ENCODE measurements at regions not wholly inside any gene's neighbourhood (a gene's known extent, or its start where the extent isn't known, plus 50 kb on each side); places are given as distances from the start of the nearest gene placed in this dataset.
"Not testable (repeated sequence)": the region's sequence is repeated elsewhere in the genome, so short reads cannot be mapped to it uniquely, and the experiment has no call there.

DNA sequence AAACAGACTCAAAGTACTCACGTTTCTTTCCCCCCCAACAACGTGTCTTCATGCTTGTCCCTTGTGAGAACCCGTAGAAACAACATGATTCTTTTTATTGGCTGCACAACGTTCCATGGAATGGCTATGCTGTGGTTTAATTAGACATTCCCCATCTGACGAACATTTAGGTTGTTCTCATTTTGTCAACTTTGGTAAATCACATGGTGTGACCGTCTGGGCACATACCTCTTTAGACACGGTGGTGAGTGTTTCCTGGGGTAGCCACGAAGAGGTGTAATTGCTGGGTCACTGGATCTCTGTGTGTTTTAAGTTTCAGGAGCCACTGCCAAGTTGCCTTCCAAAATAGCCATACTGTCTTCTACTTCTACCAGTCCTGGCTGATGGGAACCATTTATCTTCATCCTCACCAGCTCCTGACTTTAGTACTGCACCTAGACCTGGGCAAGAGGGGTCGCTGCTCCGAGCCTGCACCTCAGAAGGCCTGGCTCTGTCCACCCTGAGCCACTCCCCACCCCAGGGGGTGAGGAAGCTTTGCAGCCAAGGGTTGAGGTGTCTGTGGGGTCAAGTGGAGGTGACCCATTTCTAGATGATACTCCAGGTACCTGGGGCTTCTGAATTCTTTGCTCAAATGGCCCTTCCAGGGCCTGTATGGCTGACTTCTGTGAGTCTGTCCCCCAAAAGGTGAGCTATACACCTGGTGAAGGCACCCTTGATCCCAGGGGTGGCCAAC lies 84.7 kb downstream of the IRX5 start:
- intact Hi-C loops (cut with micrococcal nuclease) = no loop called here

DNA sequence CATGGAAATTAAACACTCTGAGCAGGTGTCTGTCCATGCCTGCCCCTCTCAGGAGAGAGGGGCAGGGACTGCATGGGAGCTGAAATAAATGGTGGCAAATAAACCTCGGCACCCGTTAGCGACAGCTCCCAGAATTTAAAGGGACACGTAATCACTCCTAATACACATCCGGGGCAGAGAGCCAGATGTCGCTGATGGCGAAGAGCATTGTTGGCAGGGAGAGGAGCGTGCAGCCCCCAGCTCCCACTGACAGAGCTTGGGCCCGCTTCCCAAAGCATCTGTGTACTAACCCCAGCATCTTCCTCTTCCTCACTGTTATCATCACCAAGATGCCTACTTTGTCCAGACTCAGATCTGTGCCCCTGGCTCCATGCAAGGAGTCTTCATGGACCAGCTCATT lies 85.8 kb downstream of the IRX5 start:
- intact Hi-C loops (cut with micrococcal nuclease) = no loop called here

DNA sequence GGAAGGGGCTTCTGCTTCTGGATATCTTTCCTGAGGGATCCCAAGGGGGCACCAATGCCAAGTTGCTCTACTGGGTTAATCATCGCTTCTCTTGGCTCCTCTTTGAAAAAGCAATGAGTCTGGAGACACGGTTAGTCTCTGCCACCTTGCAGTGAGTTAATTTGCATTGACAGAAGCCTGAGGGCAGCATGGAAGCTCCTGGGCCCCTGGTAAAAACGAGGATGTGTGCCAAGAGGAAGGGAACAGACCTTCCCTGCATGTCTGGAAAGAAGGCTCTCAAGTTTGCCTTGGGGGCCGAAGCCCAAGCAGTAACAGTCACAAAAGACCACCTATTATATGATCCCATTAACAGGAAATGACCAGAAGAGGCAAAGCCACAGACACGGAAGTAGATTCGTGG lies 86.7 kb downstream of the IRX5 start:
- intact Hi-C loops (cut with micrococcal nuclease) = no loop called here

DNA sequence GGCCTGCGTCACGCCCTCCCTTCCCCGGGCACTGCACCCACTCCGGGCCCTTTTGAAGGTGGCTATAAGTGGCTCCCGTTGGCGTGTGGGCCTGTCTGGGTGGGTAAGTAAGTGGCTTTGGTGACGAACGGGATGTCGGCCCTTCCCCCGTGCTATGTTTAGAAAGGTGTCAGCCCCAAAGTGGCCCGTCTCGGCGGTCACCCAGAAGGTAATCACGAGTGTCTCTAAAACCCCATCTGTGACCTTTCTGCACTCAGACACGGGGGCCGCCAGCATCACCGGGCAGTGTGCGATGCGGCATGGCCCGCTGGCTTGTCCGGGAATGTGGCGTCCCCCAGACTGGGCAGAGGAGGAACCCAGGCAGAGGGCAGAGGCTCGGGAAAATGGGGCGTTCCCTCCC lies 88.2 kb downstream of the IRX5 start:
- intact Hi-C loops (cut with micrococcal nuclease) = no loop called here

DNA sequence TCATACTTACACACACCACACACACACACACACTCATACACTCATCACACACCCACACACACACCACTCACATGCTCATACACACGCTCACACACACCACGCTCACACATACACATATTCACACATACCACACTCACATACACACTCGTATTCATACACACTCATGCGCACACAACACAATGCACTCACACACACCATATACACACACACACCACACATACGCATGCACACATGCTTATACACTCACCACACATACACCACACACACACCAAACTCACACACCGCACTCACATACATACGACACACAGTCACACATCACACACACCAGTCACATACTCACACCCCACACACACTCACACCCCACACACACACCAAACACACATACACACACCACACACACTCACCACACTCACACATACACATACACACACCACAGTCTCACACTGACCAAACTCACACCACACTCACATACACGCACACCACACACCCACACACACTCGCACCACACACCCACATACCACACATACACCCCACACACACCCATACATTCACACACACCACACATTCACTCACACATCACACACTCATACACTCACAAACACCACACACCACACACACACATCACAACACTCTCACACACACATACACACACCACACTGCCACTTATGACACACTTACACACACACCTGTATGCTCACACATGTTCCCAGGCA lies 88.9 kb downstream of the IRX5 start:
- intact Hi-C loops (cut with micrococcal nuclease) = no loop called here

DNA sequence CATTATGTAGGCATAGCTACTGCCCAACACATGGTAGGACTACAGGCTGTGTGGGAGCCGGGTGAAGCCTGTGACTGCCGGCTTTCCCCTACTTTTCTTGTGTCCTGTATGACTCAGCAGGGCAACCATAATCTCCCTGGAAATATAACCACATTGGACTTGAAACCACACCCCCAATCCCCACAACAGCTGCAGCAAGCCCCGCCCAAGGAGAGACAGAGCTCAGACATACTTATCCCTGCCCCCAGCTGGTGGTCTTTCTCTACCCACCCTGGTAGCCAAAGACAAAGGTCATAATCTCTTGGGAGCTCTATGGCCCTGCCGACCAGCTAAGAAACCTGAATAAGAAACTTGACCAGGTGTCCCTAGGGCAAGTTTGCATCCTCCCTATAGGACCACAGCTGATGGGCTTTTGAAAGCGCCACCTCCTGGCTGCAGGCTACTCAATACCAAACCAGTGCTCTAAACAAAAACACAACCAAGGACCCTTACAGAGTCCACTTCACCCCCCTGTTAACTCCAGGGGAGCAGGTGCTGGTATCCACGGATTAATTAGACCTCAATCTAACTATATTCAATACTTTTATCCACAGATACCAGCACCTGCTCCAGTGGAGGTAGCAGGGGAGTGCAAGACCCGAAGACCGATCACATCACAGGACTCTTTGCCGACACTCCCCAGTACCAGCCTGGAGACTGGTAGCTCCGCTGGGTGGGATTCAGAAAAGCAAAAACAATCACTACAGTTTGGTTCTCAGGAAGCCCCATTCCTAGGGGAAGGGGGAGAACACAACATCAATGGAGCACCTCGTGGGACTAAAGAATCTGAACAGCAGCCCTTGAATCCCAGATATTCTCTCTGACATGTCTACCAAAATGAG lies 91.2 kb downstream of the IRX5 start:
- intact Hi-C loops (cut with micrococcal nuclease) = no loop called here

DNA sequence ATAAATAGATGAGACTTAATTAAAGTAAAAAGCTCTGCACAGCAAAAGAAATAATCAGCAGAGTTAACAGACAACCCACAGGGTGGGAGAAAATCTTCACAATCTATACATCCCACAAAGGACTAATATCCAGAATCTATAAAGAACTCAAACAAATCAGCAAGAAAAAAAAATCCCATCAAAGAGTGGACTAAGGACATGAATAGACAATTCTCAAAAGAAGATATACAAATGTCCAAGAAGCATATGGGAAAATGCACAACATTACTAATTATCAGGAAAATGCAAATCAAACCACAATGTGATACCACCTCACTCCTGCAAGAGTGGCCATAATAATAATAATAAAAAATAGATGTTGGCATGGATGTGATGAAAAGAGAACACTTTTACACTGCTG lies 96.6 kb downstream of the IRX5 start:
- intact Hi-C loops (cut with micrococcal nuclease) = not testable (repeated sequence)

DNA sequence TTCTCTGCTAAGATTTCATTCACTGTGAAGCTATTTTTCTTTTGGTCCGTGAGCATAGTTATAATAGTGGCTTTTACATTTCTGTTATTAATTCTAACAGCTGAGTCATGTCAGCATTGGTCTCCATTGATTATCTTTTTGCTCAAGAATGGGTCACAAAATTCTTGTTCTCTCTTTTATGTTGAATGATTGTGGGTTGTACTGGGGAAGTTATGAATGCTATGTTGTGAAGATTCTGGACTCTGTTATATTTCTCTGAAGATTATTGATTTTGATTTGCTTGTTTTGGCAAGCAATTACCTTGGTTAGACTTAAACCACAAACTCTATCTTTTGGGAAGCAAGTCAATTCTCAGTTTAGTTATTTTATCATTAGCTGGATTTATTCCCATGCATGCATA lies 98.8 kb downstream of the IRX5 start:
- intact Hi-C loops (cut with micrococcal nuclease) = no loop called here

DNA sequence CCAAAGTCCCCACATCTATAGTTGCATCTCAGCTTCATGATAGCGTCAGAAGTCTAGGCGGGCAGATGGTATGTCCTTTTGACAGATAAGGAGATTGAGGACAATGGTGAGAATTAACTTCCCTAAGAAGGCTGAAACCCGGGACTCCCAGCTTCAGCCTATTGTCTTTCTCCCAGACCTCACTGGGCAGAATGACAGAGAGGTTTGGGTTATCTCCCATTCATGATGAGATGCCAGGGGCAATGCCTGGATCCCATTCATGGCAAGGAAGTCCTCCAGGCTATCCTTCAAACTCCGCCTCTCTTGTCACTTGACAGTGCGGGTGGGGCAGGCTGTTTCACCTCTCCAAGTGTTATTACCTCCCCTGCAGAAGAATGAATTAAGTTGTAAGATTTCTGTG lies 100.3 kb downstream of the IRX5 start:
- intact Hi-C loops (cut with micrococcal nuclease) = no loop called here

DNA sequence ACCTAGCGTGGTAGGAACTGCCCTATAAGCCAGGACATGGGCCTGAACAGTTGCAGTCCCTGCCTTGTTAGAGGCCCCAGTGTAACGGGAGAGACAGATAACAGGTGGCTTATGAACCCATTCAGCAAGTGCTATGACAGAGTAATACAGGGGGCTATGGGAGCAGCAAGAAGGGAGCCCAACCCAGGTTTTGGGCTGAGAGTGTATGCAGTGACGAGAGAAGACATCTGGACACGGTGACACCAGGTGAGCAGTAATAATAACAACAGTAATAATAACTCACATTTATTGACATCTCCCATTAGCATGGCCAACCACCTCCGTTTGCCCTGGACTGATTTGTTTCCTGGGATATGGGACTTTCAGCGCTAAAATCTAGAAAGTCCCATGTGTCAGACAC lies 100.8 kb downstream of the IRX5 start:
- intact Hi-C loops (cut with micrococcal nuclease) = no loop called here

DNA sequence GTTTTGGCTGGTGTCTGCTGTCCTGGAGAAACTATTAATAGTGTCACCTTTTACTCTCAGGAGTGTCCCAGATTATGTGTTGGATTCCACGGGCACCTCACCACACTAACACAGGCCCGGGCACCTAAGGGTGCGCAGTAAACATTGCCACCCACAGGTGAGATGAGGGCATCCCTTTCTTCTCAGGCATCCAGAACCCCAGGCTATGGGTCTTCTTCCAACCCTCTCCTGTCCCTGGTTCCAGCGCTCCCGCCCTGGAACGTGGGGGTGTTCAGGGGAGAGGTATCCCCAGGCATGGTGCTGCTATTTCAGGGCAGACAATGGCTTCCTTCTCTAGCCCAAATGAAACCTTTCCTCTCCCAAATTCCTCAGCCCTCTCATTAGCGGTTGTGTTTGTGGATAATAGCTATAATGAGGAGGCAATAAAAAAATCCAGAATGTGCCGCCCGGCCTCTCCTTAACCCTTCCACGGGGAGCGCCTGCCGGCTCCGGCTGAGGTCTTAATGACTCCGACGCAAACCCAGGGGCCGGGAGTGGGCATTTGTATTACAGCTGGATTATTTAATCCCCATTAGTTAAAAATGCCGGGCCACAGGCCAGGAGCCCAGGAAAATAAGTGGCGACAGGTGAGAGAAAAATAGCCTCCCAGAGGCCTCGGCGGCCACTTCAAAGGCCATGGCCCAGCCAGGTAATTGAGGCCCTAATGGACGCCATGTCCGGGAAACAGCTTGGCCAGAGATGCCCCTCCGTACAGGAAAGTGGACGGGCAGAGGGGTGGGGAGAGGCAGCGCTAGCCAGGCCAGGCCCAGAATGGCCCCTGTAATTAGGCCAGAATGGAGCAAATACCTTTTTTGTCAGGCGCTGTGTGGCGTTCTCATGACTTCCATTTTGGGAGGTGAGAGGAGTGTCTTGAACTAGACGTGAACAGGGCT lies 102.8 kb downstream of the IRX5 start:
- intact Hi-C loops (cut with micrococcal nuclease) = no loop called here

DNA sequence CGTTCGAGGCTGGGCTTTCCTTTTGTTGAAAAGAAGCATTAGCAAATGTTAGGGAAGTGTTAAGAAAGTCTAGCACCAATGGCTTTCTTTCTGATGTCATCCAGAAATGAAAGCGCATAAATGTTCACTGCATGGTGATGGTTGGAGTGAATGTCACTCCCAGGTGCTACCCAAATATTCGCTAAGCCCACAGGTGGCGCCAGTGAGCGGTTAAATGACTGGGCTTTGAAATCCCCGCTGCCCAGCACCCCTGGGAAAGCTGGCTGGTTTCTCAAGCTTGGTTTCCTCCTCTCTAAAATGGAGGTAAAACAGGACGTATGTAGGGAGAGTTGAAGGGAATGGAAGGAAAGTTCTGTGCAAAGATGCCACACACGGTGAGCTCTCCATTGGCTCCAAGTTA lies 104.4 kb downstream of the IRX5 start:
- intact Hi-C loops (cut with micrococcal nuclease) = no loop called here

DNA sequence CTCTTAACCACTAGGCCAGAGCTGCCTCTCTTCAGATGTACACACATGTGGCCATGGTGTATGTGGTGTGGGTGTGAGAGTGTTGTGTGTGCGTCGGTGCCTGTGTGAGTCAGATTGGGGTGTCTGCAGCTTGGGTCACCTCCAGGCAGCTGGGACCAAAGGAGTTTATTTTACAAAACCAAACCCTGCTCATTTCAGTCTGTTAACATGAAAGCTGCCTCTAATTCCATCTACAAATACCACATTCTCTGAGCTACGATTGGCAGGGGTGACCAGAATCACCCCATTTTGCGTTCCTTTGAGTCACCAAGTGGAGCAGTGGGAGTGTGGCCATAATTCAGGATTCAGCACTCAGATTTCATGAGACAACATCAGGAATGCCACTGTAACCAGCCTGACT lies 105.3 kb downstream of the IRX5 start:
- intact Hi-C loops (cut with micrococcal nuclease) = no loop called here

DNA sequence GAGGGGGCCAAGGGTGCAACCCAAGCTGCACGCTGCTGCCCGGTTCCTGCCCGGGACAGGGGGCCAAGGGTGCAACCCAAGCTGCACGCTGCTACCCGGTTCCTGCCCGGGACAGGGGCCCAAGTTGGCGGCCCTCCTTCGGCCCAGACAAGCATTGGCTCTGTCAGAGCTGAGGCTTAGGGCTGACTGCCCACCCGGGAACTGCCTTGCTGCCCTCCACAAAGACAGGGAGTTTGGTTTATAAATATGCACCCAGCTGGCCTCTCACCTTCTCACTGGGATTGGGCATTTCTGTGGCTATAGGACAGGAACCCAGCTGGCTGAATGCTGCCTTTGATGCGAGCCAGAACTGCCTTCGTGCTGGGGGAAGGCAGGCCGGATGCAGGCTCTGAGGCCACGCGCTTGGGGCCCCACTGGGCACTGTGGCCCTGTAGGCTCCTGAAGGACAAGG lies 105.7 kb downstream of the IRX5 start:
- intact Hi-C loops (cut with micrococcal nuclease) = no loop called here

DNA sequence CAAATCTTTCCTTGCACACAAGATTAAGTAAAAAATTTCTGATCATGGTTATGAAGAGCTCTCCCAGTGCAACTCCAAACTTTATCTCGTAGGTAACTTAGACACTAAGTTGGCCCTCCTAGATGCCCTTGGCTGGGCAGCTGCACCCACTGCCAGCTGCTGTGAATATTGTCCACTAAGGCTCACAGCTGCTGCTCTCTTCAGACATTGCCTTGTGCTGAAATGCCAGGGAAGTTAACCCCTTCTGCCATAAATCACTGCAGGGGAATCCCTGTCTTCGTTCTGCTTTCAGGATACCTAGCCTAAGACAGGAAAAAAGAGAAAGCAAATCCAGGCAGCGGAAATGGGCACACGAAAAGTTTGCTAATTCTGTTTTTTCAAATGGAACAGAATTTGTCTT lies 106.4 kb downstream of the IRX5 start:
- intact Hi-C loops (cut with micrococcal nuclease) = no loop called here

DNA sequence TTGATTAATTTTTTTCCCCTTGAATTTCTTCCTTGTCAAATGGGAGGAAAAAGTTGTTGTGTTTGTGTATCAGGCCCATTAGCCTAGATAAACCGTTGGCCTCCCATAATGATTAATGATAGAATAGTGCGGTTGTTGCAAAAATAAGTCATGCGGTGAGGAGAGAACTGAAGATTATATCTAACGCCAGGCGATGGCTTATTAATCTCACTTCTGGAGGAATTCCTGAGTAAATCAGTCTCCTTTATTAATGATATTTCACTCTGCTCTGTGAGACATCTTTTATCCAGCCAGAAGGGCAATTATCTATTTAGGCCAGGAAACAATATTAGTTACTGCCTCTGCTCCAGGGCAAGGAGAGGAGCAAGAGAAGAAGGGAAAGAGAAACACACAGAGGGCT lies 107.3 kb downstream of the IRX5 start:
- intact Hi-C loops (cut with micrococcal nuclease) = no loop called here

DNA sequence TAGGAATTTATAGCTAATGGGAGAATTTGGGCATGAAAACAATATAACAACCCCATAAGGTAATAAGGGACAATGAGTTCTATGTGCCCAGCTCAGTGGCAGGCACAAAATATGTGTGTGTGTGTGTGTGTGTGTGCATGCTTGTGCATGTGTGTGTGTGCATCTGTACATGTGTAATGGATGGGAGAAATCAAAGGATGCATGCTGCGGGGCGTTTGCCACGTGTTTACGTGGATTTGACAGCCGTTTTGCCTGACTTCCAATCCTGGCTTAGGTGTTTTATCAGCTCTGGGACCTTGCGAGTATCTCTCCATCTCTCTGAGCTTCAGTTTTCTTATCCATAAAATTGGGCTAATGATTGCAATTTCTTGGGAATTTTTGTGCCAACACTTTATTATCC lies 108.4 kb downstream of the IRX5 start:
- intact Hi-C loops (cut with micrococcal nuclease) = no loop called here

DNA sequence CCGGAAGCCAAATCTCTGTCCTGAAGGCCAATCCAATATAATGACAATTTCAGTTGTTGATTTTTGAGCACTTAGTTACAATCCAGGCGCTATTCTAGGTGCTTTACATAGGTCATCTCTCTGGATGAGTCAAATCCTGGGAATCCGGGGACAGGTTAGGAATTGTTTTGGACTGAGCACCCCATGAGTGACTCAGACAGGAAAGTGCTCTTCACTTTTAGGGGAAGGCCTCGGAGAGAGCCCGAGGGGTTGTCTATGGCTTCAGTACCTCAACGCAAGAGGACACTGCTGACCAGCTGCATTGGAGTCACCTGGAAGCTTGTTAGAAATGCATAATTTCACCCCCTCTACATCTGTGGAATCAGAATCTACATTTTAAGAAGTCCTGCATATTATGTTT lies 108.8 kb downstream of the IRX5 start:
- intact Hi-C loops (cut with micrococcal nuclease) = no loop called here

DNA sequence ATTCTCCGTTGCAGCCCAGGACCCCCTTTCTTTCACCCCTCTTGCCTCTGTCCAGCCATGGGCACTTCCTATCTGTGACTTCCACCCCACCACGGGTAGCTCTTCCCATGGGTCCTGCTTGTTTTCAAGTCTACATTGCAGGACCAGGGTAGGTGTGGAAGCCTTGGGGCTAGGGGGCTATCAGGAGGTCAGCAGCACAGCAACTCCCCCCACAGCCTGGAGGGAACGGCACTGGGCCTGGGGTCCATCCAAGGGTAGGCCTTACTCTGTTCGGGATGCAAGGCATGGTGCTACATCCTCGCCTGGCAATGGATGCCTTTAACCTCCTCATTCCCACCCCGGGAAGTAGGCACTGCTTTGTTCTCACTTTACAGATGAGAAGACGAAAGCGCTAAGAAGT lies 109.3 kb downstream of the IRX5 start:
- intact Hi-C loops (cut with micrococcal nuclease) = no loop called here

DNA sequence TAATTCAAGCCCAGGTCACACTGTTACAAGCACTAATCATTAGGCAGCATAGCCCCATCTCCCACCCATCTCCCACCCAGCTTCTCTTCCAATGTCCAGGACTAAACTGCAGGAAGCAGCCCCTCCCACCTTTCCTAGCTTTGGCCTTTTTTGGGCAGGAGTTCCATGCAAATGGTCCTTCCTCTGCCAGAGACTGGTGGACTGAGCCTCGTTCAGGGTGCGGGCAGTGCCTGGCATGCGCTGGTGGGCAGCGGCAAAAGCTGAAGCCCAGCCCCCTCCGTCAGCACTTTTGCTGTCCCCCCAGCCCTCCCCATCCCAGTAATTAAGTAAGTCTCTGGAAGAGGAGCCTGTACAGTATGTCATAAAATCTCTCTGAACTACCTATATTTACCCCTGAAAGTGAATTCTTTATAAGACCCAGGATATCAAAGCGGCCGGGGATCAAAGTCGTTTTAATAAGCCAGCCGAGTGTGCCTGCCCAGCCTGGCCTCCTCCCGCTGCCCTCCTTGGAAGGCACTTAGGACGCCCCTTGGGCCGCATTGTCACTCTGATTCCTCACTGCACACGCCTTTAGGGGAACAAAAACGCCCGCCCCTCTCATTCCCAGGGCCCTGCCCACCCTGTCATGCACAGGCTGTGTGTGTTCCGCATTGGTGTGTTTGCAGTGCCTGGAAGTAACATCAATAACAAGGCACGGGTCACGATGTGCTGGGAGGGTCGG lies 109.9 kb downstream of the IRX5 start:
- intact Hi-C loops (cut with micrococcal nuclease) = no loop called here
